GM19397 (cell line): ENCODE measurements at regions not wholly inside any gene's neighbourhood (a gene's known extent, or its start where the extent isn't known, plus 50 kb on each side); places are given as distances from the start of the nearest gene placed in this dataset.
"Not testable (repeated sequence)": the region's sequence is repeated elsewhere in the genome, so short reads cannot be mapped to it uniquely, and the experiment has no call there.

Experiments
- ATAC-seq: cut with Tn5 transposase; IDR thresholded peaks from one replicate; pipeline ENCODE4 v1.9.1; 2021; ENCODE audit warnings: mild to moderate bottlenecking, moderate library complexity; ENCODE audit not compliant: unreplicated experiment

GRCh38 chr2:87687550-87688270 lies 60.2 kb upstream of the PLGLB2 start:
- not testable (repeated sequence) for ATAC-seq

- not testable (repeated sequence) for ATAC-seq
Observed at GRCh38 chr2:87691899-87692592, 55.8 kb upstream of the PLGLB2 start.

GRCh38 chr2:87692914-87693313 lies 55.0 kb upstream of the PLGLB2 start:
- ATAC-seq, result not testable (repeated sequence)

GRCh38 chr2:87693882-87694281 lies 54.0 kb upstream of the PLGLB2 start:
- not testable (repeated sequence) for ATAC-seq

GRCh38 chr2:87695596-87696323 lies 52.1 kb upstream of the PLGLB2 start:
- ATAC-seq, result not testable (repeated sequence)
